Stimulated activated CD8-positive, alpha-beta memory T cell treated with anti-CD3 and anti-CD28 coated beads, Interleukin-4, amount 100 ng/mL, for 1 hour (primary cell): ENCODE measurements at regions not wholly inside any gene's neighbourhood (a gene's known extent, or its start where the extent isn't known, plus 50 kb on each side); places are given as distances from the start of the nearest gene placed in this dataset.
"Not testable (repeated sequence)": the region's sequence is repeated elsewhere in the genome, so short reads cannot be mapped to it uniquely, and the experiment has no call there.

Source experiments
- DNase-seq, 2 donors: peaks; one replicate each; pipeline ENCODE4 v3.0.0-alpha.2; 2020; ENCODE audit warnings: low read depth in 2 of 2, low spot score in 1 of 2

GRCh38 chr15:93965304-93965908 is 266.0 kb upstream of the MCTP2 start:
- no peak for DNase-seq

GRCh38 chr15:93954985-93955571 is 276.3 kb upstream of the MCTP2 start:
- DNase-seq, result no peak

- no peak for DNase-seq
Measured at GRCh38 chr15:93948726-93949125, 282.6 kb upstream of the MCTP2 start.

GRCh38 chr15:93943586-93943985 is 287.8 kb upstream of the MCTP2 start:
- no peak for DNase-seq

GRCh38 chr15:93942269-93942694 is 289.1 kb upstream of the MCTP2 start:
- DNase-seq, result no peak

GRCh38 chr15:93941697-93942096 is 289.7 kb upstream of the MCTP2 start:
- no peak for DNase-seq

GRCh38 chr15:93940226-93940625 is 291.1 kb upstream of the MCTP2 start:
- DNase-seq, result no peak

- no peak for DNase-seq
Measured at GRCh38 chr15:93932164-93932776, 299.1 kb upstream of the MCTP2 start.

- no peak for DNase-seq
Measured at GRCh38 chr15:93929375-93930094, 301.8 kb upstream of the MCTP2 start.

GRCh38 chr15:93920204-93920603 is 311.2 kb upstream of the MCTP2 start:
- no peak for DNase-seq

GRCh38 chr15:93918801-93919200 is 312.6 kb upstream of the MCTP2 start:
- not testable (repeated sequence) for DNase-seq

GRCh38 chr15:93917181-93917580 is 314.2 kb upstream of the MCTP2 start:
- no peak for DNase-seq

GRCh38 chr15:93913871-93914270 is 317.5 kb upstream of the MCTP2 start:
- no peak for DNase-seq

GRCh38 chr15:93913310-93913709 is 318.1 kb upstream of the MCTP2 start:
- no peak for DNase-seq

- no peak for DNase-seq
Measured at GRCh38 chr15:93900476-93901400, 330.6 kb upstream of the MCTP2 start.

GRCh38 chr15:93899817-93900216 is 331.5 kb upstream of the MCTP2 start:
- no peak for DNase-seq

- no peak for DNase-seq
Measured at GRCh38 chr15:93897377-93897776, 334.0 kb upstream of the MCTP2 start.

GRCh38 chr15:93895976-93896770 is 335.2 kb upstream of the MCTP2 start:
- DNase-seq, result no peak

- no peak for DNase-seq
Measured at GRCh38 chr15:93894438-93895036, 336.8 kb upstream of the MCTP2 start.

- no peak for DNase-seq
Measured at GRCh38 chr15:93887151-93887550, 344.2 kb upstream of the MCTP2 start.
